Pulmonary artery endothelial cell (primary cell): ENCODE measurements at regions not wholly inside any gene's neighbourhood (a gene's known extent, or its start where the extent isn't known, plus 50 kb on each side); places are given as distances from the start of the nearest gene placed in this dataset.

ENCODE experiments used
- DNase-seq: peaks from one replicate; pipeline ENCODE4 v3.0.0-alpha.2; 2011; ENCODE audit warnings: low read depth, low spot score

- DNase-seq = no peak
These were observed 341.0 kb downstream of the SOX2 start for GRCh38 chr3:182052757-182053156.

GRCh38 chr3:182058488-182058887 is 346.8 kb downstream of the SOX2 start:
- no peak for DNase-seq

GRCh38 chr3:182063742-182064141 is 352.0 kb downstream of the SOX2 start:
- no peak for DNase-seq

- no peak for DNase-seq
These were observed 355.7 kb downstream of the SOX2 start for GRCh38 chr3:182067423-182067822.

- DNase-seq = no peak
These were observed 366.6 kb downstream of the SOX2 start for GRCh38 chr3:182078316-182078715.

- no peak for DNase-seq
These were observed 367.2 kb downstream of the SOX2 start for GRCh38 chr3:182078929-182079328.

GRCh38 chr3:182081096-182081495 is 369.4 kb downstream of the SOX2 start:
- DNase-seq = no peak

GRCh38 chr3:182083112-182083511 is 371.4 kb downstream of the SOX2 start:
- DNase-seq = no peak

GRCh38 chr3:182092662-182093262 is 381.0 kb downstream of the SOX2 start:
- DNase-seq = no peak

- no peak for DNase-seq
These were observed 382.6 kb downstream of the SOX2 start for GRCh38 chr3:182094321-182094720.

- DNase-seq = no peak
These were observed 393.2 kb downstream of the SOX2 start for GRCh38 chr3:182104881-182105280.

GRCh38 chr3:182105875-182106274 is 394.1 kb downstream of the SOX2 start:
- no peak for DNase-seq

- no peak for DNase-seq
These were observed 396.6 kb downstream of the SOX2 start for GRCh38 chr3:182108371-182108770.

- DNase-seq = no peak
These were observed 400.2 kb downstream of the SOX2 start for GRCh38 chr3:182111967-182112366.

GRCh38 chr3:182115328-182116015 is 403.7 kb downstream of the SOX2 start:
- DNase-seq = no peak

- no peak for DNase-seq
These were observed 404.7 kb downstream of the SOX2 start for GRCh38 chr3:182116386-182116785.

- no peak for DNase-seq
These were observed 405.4 kb downstream of the SOX2 start for GRCh38 chr3:182117131-182117530.

- DNase-seq = no peak
These were observed 405.9 kb downstream of the SOX2 start for GRCh38 chr3:182117583-182117982.

- DNase-seq = no peak
These were observed 406.3 kb downstream of the SOX2 start for GRCh38 chr3:182118066-182118465.

- no peak for DNase-seq
These were observed 409.7 kb downstream of the SOX2 start for GRCh38 chr3:182121401-182121800.

GRCh38 chr3:182122779-182123178 is 411.1 kb downstream of the SOX2 start:
- DNase-seq = no peak

GRCh38 chr3:182124187-182124586 is 412.5 kb downstream of the SOX2 start:
- DNase-seq = no peak

GRCh38 chr3:182124716-182125115 is 413.0 kb downstream of the SOX2 start:
- no peak for DNase-seq
